Globus pallidus (tissue), 1 donor: ENCODE measurements at regions not wholly inside any gene's neighbourhood (a gene's known extent, or its start where the extent isn't known, plus 50 kb on each side); places are given as distances from the start of the nearest gene placed in this dataset.
"Not testable (repeated sequence)": the region's sequence is repeated elsewhere in the genome, so short reads cannot be mapped to it uniquely, and the experiment has no call there.

ENCODE experiments used
- DNase-seq: peaks from one replicate; pipeline ENCODE4 v3.0.0-alpha.2; 2015; ENCODE audit warnings: low spot score

DNA sequence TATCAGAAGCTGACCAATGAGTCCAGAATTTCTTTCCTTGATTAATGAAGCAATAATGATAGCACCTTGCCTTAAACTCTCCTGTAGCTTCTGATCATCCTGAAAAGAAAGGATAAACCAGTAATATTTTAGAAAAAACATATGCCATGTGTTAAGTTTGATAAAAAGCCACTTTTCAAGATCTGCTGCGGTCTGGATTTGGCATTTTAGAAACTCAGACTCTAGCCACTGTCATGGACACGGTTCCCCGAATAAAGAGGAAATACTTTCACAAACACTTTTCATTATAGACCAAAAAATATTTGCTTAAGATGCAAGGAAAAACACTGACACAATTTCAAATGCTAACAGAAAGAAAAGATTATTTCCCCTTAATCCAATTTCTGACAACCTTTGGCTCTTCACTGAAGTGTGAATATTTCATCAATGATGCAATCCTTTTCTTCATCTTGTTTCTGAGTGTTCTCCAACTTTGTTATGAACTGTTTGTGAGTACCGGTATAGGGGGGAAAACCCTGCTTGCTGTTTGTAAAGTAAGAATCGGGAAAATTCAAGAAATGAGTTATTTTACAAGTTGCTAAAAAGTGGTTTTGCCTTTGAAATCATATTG is 329.5 kb downstream of the CRPPA start:
- DNase-seq = no peak

DNA sequence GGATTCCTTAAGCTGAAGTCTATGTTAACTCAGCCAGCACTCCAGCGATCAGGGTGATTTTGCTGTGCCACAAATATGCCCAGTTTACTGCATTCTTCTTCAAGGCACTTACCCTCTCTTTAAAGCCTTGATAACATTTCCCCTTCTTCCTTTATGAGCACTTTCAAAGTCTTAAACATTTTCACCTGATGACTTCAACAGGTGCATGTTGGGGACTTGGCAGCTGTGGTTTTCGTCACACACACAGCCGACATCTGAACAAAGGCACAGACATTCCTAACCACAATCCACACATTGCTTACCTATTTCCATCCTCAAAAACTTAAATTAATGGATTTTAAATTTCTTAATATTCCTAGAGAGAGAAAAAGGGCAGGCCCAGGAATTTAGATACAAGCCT is 331.5 kb downstream of the CRPPA start:
- no peak for DNase-seq

DNA sequence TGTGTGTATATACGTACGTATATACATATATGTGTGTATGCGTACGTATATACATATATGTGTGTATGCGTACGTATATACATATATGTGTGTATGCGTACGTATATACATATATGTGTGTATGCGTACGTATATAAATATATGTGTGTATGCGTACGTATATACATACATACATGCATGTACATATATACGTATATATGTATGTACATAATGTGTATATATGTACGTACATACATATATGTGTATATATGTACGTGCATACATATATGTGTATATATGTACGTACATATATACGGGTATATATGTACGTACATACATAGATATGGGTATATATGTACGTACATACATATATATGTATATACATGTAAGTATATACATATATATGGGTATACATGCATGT is 332.1 kb downstream of the CRPPA start:
- no peak for DNase-seq

DNA sequence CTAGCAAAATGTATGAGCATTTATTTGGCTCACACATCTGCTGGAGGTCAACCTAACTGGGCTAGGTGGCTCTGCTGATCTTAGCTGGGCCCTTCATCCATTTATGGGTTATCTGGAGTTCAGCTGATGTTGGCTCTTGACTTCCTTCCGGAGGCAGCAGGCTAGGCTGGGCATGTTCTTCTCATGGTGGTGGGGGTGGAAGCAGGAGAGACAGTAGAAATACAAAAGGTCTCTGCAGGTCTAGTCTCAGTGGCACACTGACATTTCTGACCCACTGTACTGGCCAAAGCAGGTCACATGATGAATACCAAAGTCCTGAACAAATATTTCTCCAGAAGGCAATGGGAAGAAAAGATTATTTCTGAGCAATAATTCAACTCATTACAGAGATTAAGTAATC is 334.6 kb downstream of the CRPPA start:
- DNase-seq = no peak

DNA sequence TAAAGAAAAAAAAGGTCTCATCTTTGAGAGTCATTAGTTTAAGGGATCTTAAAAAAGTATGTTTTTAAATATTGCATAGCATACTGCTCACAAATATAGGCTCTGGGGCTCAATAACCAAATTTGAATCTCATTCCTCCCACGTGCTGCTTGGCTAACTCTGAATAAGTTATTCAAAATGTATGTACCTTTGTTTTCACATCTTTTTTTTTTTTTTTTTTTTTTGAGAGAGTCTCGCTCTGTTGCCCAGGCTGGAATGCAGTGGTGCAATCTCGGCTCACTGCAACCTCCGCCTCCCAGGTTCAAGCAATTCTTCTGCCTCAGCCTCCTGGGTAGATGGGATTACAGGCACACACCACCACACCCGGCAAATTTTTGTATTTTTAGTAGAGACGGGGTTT is 335.6 kb downstream of the CRPPA start:
- not testable (repeated sequence) for DNase-seq

DNA sequence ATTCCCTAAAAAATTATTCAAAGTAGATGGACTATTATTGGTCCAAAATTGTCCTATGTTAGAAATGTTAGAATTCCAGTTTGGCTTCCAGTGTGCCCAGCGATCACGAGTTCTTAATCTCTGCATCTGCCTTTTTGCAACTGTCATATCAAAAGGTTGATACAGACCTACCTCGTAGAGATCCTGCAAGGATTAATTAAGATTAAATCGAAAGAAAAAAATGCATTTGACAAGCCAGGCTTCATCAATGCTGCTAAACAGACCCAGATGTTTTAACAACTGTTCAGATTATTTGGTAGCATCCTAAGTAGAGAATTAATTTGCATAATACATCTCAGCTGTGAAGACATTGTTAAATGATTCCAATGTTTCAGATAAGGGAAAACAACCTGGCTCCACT is 336.5 kb downstream of the CRPPA start:
- no peak for DNase-seq

DNA sequence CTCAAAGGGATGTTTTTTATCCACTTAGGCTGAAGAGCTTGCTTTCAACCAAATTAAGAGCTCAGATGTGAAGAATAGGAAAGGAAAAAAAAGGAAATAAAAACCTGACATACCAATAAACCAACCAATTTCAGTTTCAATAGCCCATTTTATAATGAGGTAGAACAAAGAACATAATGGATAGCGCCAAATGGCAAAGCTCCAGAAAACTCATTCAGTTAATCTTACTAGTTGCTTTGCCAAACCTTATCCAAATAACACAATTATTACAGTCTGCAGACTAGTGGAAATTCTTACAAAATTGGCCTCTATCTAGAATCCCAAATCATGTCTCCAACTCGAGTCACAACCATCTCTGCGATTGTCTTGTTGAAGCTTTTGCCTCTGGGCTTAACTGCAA is 337.0 kb downstream of the CRPPA start:
- no peak for DNase-seq

DNA sequence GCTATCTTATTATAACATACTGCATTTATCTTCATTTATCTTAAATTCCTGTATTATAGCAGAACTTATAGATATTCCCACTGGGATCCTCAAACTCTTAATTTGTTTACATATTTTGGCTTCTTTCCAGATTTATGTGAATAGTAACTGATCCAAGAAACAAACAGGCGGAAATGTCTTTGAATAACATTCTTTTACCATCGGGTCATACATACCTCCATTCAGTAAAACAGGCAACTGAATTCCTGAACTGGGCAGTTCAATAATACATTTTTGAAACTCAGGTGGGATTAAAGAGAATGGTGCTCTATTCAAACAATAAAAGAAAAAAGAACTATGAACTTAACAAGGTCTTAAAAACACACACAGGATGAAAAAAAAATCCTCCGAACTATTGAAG is 337.4 kb downstream of the CRPPA start:
- no peak for DNase-seq

DNA sequence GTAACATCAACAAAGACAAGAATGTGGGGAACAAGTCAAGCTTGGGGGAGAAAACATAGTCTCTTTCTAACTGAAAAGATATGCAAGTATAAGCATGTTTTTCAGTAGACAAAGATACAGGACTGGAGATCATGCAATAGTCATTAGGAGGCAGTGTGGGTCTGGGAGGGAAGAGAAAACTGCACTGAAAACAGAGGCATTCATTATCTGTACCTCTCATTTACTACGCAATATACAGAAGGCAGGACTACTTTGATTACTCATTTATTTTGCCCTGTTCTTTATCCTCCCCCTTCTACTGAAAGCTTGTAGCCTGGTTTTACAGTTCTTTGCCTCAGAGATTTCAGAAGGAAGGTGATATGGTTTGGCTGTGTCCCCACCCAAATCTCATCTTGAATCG is 341.2 kb downstream of the CRPPA start:
- DNase-seq = no peak

DNA sequence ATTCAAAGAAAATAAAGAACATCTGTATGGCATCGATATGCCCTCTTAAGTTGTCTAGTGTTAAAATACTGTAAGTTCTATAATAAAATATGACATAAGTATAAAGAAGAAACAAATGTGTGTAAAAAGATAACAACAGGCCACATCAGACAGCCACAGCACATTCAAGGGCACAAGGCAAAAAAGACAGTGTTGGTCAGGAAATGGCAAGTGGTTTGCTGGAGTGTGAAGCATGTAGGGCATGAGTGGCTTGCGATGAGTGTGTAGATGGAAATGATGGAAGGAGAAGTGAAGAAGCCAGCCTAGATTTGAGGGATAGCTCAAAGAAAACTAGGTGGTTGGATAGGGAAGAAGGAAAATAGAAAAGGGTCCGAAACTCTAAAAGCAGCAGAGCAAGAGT is 341.6 kb downstream of the CRPPA start:
- no peak for DNase-seq

DNA sequence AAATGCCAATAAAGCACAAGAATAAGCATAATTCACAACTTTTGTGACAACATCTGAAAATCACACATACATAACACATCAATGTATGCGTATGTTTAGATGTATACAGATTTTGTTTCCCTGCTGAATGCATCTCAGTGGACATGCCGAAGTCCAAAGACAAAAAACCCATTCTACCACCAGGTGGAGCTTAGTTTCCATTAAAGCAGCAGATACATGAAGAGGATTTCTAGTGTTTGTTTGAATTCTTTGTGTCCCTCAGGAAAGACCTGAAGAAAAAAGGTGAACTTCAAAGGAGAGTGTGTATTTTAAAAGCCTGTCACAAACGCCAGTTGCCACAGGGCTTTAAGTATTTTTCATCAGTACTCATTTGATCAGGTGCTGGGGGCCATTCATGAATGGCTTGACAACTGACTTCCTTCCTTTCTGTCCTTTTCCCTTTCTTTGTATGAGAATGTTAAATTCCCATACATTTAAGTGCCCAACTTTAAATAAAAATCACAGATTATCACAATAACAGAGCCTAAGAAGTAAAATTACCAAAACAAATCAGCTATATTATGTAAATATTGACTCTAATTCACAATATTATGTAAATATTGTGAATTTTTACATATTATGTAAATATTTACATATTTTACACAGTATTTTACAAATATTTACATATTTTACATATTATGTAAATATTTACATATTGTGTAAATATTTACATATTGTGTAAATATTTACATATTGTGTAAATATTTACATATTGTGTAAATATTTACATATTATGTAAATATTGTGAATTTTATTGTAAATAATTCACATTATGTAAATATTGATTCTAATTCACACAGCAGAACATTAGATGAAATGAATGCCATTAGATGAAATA is 343.0 kb downstream of the CRPPA start:
- DNase-seq = peak; percentile 58

DNA sequence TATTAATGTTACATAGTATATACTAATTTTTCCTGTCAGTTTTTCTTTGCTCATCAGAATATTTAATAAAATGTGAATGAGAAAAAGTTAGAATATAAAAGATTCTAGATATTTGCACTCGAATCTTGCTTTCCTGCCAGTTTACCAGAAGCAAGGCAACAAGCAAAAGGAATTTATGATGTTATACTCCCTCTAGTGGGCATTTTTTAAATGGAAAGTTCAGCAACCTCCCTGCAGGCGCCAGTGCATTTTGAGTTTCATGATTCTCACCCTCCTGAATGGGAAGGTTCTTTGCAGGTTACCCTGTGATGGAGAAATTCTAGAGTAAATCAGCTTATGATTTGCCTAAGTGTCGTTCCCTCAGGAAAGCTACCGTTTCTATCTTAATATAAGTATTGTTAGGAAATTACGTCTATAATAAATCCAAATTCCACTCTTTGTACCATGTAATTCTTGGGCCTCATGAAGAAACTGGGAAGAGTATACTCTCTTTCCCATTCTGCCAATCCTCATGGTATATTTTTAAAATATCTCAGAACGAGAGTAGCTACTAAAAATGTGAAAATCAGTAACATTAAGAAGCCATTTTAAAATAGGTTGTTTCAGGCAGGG is 350.0 kb downstream of the CRPPA start:
- peak; percentile 68 for DNase-seq

DNA sequence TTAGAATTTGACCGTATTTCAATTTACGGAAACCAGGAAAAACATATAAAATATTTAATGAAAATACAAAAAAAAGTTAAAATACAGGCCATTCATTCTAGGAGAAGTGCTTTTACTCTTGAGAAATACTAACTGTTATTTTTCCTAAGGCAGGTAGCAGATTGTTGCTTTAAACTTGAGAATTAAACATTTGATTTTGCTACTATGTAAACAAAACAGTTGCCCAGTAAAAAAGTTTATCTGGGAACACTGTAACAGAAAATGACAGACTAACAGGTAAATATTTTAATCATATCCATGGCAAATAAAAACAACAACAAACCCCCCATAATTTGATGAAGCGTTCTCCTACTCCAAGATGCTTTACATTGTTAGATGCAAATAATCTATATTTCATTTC is 350.5 kb downstream of the CRPPA start:
- DNase-seq = no peak

DNA sequence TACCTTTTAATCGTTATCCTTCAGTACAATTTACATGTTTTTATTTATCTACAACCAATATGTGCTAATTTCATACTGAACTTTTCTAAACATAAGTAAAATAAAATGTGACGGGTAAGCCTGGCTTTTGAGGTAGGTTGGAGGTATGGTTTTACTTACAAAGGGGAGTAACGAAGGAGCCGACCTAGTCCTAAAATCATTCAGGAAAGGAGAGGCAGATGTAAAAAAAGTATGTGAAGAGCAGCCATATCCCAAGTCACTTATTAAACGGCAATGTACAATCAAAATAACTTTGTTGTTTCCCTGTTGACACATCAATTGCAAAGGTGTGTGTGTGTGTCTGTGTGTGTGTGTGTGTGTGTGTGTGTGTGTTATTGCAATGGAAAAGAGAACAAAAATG is 351.3 kb downstream of the CRPPA start:
- DNase-seq = no peak

DNA sequence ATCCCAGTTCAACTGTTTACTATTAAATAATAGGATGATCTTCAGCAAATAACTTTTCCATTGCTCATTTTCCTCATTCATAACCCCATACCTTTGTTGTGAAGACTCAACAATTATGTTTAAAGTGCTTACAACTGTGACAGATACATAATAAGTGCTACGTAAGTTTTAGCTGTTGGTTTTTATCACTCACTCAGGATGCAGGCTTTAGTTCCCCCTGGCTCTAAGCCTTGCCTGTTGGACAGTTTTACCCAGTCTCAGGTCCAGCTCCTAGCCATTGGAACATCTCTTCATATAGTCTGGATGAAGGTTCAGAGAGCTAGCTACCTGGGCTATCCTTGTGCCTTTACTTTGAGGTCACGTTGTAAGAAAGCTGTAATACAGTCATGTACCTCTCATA is 353.2 kb downstream of the CRPPA start:
- DNase-seq = no peak

DNA sequence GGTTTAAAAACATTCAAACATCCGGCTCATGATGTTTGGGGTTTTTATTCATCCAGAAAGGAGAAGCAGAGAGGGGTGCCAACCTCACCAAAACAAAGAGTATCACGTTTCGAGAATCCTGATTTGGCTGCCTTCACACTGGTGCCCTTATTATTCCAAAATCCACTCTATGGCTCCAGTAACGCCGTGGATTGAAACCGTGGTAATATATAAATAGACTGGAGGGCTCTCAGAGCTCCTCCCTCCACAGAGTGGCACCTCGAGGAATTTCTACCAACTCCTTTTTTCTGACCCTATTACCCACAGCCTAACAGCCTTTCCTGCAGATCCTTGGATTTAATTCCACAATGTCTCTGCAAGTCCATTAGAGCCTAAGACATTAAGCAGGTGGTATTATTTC is 353.6 kb downstream of the CRPPA start:
- no peak for DNase-seq

DNA sequence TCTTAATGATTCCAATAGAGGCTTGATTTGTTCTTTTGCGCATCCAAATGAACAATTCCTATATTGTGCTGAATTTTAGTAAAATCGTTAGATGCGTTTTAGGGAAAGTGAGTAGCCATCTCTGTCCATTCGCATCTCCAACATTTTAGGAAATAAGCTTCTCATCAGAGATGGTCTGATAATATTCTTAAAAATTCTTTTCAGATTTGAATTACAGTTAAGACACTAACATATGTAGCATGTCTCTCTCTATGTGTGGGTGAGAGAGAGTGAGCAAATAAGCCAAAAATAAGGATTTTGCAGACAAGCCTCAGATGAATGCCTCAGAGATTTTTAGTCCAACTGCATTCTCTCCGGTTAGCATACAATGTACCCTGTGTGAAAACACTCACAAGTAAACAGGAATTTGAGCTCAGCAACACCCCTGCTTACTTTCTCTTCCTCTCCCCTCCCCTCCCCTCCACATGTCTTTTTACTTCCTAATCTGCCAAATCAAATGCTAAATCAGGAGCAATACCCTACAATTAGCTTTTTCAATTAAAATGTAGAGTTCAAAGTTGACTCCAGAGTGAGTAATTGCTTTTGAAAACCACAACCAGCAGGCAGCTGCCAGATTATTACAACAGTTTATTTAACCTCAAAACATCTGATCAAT is 354.4 kb downstream of the CRPPA start:
- no peak for DNase-seq

DNA sequence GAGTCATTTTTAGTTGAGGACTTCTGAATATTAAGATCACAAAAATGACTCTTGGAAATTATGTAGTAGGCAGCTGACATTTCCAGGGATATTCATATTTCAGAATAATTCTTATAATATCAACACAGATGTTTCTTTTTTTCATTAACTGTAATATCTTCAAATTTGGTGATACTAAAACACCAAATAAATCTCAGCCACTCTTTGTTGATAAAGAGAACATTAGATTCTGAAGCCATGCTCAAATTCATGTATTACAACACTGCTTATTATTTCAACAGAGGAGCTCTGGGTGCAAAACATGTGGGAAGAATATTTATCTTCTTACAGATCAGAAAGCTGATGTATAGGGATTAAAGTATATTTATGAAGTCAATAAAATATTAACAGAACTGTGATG is 355.4 kb downstream of the CRPPA start:
- DNase-seq = no peak

DNA sequence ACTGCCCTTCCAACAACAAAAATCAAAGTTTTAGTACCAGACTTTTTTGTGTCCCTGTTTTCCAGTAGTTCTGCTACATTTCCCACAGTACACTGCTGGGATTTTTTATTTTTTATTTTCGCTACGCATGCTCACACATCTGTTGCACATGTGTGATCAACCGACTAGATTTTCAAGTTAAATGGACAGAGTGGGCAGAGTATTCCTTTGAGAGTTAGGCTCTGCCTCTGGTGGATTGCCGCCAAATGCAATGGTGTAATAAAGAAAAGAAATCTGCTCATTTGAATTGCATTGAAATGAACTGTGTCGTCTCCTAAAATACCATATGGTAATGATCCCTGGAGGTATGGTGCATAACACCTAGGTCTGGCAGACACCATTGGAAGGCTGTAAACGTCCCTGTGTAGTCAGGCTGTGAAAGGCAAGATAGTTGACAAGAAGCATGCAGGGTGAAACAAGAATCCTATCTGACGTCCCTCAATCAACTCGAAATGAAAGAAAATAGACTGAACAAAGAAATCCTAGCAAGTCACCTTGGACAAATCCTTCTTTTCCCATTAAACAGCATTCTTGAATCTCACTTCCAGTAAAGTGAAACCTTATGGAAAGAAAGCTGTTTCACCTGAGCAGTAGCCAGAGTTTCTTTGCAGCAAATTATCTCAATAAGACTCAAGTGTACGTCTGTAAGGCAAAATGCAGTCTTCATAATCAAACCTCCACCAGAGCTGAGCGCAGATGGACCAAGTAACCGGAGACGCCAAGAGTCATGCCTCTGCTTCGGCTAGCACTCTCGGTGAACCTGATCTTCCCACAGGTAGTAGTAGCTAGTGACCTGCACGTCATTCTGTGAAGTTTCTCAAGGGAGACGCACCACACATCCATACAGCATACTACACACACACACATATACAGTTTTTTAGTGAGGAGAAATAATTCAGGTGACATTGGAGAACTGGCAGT is 357.3 kb downstream of the CRPPA start:
- DNase-seq = no peak

DNA sequence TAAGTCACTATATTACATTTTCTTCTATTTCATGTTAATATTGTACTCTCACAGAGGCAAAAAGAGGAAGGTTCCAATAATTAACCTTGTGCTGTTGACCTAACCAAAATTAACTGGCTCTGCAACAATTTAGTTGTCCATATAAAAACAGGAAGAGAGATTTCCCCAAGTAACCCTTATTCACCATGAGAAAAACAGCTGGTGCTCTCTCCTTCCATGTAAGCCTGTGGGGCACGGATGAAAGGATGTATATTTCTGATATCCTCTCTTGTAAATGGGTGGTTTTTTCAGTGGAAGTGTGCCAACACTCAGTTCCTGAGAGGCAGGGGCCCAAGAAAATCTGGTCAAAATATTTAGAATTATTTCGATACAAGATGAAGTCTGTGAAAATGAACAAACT is 358.1 kb downstream of the CRPPA start:
- no peak for DNase-seq

DNA sequence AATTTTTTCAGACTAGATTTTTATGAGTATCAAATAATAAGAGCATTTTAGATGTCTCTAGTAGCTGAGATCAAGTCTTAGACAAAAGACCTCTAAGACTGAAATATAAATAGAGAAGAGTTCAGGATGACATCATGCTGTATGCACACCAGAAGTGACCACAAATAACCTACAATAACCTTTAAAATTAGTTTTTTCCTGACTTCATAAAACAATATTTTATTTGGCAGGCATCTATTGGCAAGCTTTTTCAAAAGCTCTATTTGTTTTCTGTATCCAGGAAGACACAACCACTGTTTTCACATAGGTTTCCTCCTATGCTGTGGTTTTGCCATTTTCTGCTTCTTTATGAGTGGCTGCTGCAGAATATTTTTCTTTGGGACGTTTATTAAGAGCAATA is 359.1 kb downstream of the CRPPA start:
- DNase-seq = no peak

DNA sequence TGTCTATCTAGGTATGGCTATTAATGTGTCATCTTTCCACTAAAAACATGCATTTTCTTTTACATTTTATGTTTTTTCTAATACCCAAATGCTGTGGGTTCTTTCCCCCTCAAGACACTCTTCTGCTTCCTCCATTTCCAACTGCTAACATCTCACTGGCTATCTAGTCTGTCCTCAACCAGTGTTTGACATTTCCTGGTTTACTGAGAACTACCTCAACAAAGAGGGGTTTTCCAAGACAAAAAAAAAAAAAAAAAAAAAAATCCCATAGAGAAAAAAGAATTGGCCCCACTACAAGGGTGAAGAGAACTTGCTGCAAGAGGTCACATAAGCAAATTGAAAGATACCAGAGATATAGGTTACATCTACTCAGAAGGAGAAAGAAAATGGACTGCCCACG is 359.7 kb downstream of the CRPPA start:
- DNase-seq = no peak
